GM20431 (cell line): ENCODE measurements at regions not wholly inside any gene's neighbourhood (a gene's known extent, or its start where the extent isn't known, plus 50 kb on each side); places are given as distances from the start of the nearest gene placed in this dataset.

ENCODE experiments used
- in situ Hi-C: fragments of 300-500 bp; cut with MseI, MboI; formaldehyde crosslinking; loops from one replicate; pipeline ENCODE4 v1.15.0; 2020; ENCODE audit warnings: low sequenced_read_pairs; ENCODE audit not compliant: unreplicated experiment

- in situ Hi-C loops, result no loop called here
These were observed 94.9 kb upstream of the POU3F1 start for GRCh38 chr1:38141483-38141882.

DNA sequence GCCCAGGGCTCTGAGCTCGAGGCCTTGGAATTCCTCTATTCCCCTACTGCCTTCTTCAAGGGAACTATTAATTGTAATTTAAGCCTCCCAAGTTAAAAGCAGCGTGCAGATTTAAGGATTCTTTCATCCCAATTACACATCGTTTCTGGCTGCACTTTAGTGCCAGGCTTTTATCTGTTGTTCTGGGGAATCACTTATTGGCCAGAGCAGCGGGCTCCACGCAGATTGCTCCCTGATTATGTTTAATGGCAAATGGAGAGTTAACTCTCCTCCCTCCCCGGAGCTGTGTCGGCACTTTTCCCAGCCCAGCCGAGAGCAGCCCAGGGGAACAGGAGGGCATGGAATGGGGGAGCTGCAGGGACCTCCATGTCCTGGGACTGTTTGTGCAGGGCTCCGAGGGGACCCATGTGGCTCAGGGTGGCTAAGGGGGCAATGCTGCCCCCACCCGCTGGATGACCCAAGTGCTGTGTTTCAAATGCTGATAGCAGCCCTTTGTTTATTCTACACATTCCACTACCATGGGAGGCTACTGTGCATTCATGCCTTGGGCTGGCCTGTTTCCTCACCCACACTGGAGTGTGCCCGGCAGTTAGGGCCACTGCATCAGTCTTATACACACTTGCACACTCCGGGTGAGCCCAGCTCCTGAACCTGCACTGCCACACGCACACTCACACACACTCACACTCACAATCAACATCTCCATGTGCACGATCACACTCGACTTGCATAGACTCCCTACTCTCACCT, 93.3 kb upstream of the POU3F1 start:
- in situ Hi-C loops, result no loop called here

- in situ Hi-C loops, result no loop called here
These were observed 92.1 kb upstream of the POU3F1 start for GRCh38 chr1:38138498-38139233.

GRCh38 chr1:38137164-38137563, 90.6 kb upstream of the POU3F1 start:
- in situ Hi-C loops, result no loop called here

- in situ Hi-C loops, result no loop called here
These were observed 89.2 kb upstream of the POU3F1 start for GRCh38 chr1:38135625-38136414.

DNA sequence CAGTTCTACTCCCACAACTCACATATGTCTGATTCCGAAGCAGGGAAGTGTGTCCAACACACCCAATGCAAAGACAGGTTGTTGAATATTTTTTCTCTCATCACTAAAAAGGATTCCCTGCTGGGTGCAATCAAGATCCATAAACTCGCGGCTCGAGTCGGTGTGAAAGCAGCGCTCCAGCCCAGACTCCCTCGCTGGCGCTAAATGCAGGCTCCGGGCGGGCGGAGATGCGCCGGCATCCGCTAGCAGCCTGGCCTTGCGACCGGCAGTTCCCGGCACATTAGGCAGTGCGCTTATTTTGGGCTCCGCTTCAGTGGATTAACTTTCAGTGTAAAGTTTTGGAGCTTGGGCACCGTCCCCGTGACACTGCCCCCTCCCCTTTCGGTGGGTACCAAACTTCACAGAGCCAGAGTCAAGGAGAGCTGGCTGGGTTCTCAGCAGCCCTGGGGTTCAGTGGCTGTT, 87.7 kb upstream of the POU3F1 start:
- in situ Hi-C loops, result no loop called here

DNA sequence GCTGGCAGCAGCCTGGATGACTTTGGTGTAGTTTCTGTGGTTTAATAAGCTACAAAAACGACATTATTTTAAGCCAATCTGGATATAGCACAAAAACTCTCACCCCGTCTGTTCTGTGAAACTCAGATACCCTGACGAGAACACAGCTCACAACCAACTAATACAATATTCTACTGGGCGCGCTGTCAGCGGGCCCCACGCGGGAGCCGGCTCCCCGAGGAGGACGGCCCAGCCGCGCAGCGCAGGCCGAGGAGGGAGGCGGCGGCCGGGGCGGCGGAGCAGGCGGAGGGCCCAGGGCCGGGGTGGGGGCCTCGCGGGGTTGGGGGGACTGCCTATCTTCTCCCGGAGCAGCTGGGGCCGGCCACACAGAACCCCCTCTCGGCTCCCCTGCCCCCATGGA, 87.2 kb upstream of the POU3F1 start:
- in situ Hi-C loops, result no loop called here

DNA sequence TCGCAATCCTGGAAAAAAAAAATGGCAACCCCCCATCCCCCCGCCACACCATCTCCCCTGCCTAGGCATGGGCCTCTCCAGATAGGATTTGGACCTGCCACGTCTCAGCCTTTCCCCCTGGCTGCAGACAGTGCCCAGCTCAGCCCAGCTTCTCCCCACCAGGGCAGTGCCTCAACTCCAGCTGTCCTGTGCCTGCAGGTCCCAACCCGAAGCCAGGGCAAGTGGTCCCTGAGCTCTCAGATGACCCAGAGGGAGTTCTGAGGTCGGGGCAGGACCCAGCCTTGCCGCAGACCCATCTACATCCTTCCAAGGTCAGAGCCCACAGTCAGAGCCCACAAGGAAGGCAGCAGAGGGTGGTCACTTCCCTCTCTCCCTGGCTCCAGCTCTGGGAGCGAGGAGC, 86.7 kb upstream of the POU3F1 start:
- in situ Hi-C loops, result no loop called here

DNA sequence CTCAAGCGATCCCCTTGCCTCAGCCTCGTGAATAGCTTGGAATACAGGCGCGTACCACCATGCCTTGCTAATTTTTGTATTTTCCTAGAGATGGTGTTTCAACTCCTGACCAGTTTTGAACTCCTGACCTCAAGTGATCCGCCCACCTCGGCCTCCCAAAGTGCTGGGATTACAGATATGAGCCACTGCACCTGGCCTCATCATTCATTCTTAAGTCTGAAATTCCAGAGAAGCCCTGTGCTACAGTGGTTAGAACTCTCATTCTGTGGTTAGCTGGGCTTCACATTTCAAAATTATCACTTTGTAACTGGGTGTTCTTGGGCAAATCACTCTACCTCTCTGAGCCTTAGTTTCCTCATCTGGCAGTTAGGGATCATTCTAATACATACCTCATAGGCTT, 86.1 kb upstream of the POU3F1 start:
- in situ Hi-C loops, result no loop called here

DNA sequence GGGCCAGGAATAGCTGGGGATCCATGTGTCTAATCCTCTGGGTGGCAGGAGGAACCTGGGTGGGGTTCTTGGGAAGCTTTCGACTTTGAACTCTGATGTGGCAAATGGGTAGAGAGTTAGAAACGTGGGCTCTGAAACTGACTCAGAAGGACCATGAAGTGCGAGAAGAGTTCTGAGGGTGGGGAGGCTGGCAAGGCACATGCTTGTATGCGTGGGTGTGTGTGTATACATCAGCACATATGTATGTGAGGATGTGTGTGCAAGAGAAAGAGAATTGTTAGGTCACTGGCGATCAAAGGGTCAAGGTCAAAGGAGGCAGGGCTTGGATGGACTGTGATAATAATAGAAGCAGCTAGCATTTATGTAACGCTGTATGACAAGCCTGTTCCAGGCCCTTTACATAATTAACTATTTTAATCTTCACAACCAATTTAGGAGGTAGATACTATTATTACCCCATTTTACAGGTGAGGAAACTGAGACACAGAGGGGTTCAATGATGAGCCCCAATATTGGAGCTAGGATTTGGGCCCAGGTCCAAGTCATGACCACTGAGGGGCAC, 84.5 kb upstream of the POU3F1 start:
- in situ Hi-C loops, result no loop called here

- in situ Hi-C loops, result no loop called here
These were observed 83.4 kb upstream of the POU3F1 start for GRCh38 chr1:38129971-38130370.

GRCh38 chr1:38129473-38129872, 82.9 kb upstream of the POU3F1 start:
- in situ Hi-C loops, result no loop called here

GRCh38 chr1:38128926-38129453, 82.4 kb upstream of the POU3F1 start:
- in situ Hi-C loops, result no loop called here

GRCh38 chr1:38128511-38128910, 81.9 kb upstream of the POU3F1 start:
- in situ Hi-C loops, result no loop called here

GRCh38 chr1:38127428-38127827, 80.8 kb upstream of the POU3F1 start:
- in situ Hi-C loops, result no loop called here

- in situ Hi-C loops, result no loop called here
These were observed 80.4 kb upstream of the POU3F1 start for GRCh38 chr1:38126970-38127369.

DNA sequence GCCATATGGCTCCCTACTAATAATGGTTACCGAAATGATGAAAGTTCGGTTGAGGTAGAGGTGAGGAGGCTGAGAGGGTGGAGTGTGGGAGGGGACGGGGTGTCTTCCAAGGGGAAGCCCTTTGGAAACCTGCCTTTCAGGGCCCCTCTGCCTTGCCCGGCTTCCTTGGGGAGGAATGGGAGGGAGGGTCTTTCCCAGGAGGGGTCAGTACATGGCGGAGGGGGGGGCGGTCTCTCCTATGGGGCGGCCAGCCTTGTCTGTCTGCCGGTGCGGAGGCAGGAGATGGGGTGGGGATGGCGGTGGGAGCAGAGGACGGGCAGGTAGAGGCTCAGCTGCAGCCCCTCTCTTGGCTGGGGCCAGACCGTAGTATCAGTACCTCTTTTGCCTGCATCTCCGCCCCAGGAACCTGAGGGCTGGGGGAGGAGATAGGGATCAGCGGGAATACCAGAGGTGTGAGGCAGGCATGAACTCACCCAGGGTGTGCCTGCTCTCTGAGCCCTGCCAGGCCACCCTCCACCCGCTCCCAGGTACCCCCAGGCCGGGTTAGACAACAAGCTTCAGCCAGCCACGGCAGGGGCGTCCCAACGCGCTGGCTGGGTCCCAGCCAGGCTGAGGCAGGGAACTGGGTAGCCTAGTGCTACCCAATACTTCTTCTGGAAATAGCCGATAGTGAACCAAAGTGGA, 79.4 kb upstream of the POU3F1 start:
- in situ Hi-C loops, result no loop called here

GRCh38 chr1:38125016-38125415, 78.4 kb upstream of the POU3F1 start:
- in situ Hi-C loops, result no loop called here

GRCh38 chr1:38123356-38124135, 77.0 kb upstream of the POU3F1 start:
- in situ Hi-C loops, result no loop called here
